CD14-positive monocyte (primary cell): ENCODE measurements at regions not wholly inside any gene's neighbourhood (a gene's known extent, or its start where the extent isn't known, plus 50 kb on each side); places are given as distances from the start of the nearest gene placed in this dataset.

ENCODE experiments used
- DNase-seq, 3 donors: peaks; one replicate each; pipeline ENCODE4 v3.0.0-alpha.2; 2011 to 2022
- H2AFZ ChIP-seq: 2 replicates; pipeline ENCODE4 v1.6.0; 2012; ENCODE audit warnings: mild to moderate bottlenecking, low read depth, low read length, inconsistent platforms; ENCODE audit not compliant: insufficient read depth, poor library complexity, severe bottlenecking
- H3K27ac ChIP-seq, 2 donors: 1 replicate in 1 of 2; 2 replicates in 1 of 2; pipeline ENCODE4 v1.5.1; 2012 to 2013; ENCODE audit warnings: low read length in 2 of 2, control low read depth in 1 of 2, inconsistent platforms in 1 of 2, low read depth in 1 of 2, mild to moderate bottlenecking in 1 of 2
- H3K27me3 ChIP-seq, 2 donors: one replicate each; pipeline versions ENCODE4 v1.6.0 to v1.6.1; 2011 to 2013; ENCODE audit warnings: low read length in 2 of 2; ENCODE audit not compliant: control insufficient read depth in 2 of 2, insufficient read depth in 2 of 2
- H3K36me3 ChIP-seq, 2 donors: replicated peaks in 1 of 2; 1 replicate in 1 of 2; 2 replicates in 1 of 2; pipeline versions ENCODE4 v1.5.1 to v1.6.1; 2012 to 2013; ENCODE audit warnings: low read length in 2 of 2, control low read depth in 1 of 2, inconsistent platforms in 1 of 2, mild to moderate bottlenecking in 1 of 2; ENCODE audit not compliant: insufficient read depth in 2 of 2, control insufficient read depth in 1 of 2
- H3K4me1 ChIP-seq, 2 donors: 1 replicate in 1 of 2; 2 replicates in 1 of 2; pipeline versions ENCODE4 v1.5.1 to v1.6.1; 2012 to 2013; ENCODE audit warnings: low read length in 2 of 2, control low read depth in 1 of 2, inconsistent platforms in 1 of 2, mild to moderate bottlenecking in 1 of 2, moderate library complexity in 1 of 2; ENCODE audit not compliant: insufficient read depth in 2 of 2, control insufficient read depth in 1 of 2
- H3K4me2 ChIP-seq: replicated peaks from 2 replicates; pipeline ENCODE3; 2012; ENCODE audit warnings: low read length, moderate library complexity, mild to moderate bottlenecking; ENCODE audit not compliant: poor library complexity, severe bottlenecking; ENCODE audit errors: extremely low read depth
- H3K4me3 ChIP-seq, 3 experiments: fragments of 200-600 bp in 1 of 3; sonication (generic) in 1 of 3; replicated peaks in 1 of 3; 1 replicate in 2 of 3; 2 replicates in 1 of 3; pipeline ENCODE4 v1.5.1; 2011 to 2013; ENCODE audit warnings: low read length in 3 of 3, mild to moderate bottlenecking in 3 of 3, control low read depth in 2 of 3, low read depth in 2 of 3, inconsistent platforms in 1 of 3, moderate library complexity in 1 of 3
- H3K79me2 ChIP-seq: 2 replicates; pipeline ENCODE4 v1.6.0; 2012; ENCODE audit warnings: mild to moderate bottlenecking, control low read depth, inconsistent platforms, low read length, moderate library complexity; ENCODE audit not compliant: insufficient read depth
- H3K9ac ChIP-seq: 2 replicates; pipeline ENCODE4 v1.6.0; 2017; ENCODE audit warnings: low read length, mild to moderate bottlenecking; ENCODE audit not compliant: insufficient read depth, poor library complexity, severe bottlenecking
- H3K9me3 ChIP-seq, 2 donors: replicated peaks in 1 of 2; 1 replicate in 1 of 2; 2 replicates in 1 of 2; pipeline versions ENCODE4 v1.5.1 to v1.6.1; 2012 to 2013; ENCODE audit warnings: low read length in 2 of 2, control low read depth in 1 of 2; ENCODE audit not compliant: control insufficient read depth in 1 of 2, insufficient read depth in 1 of 2
- H4K20me1 ChIP-seq: 2 replicates; pipeline ENCODE4 v1.6.0; 2012; ENCODE audit warnings: mild to moderate bottlenecking, low read length, control low read depth, moderate library complexity; ENCODE audit not compliant: insufficient read depth
- H3K27ac Mint-ChIP-seq, 7 donors: one replicate each; pipeline ENCODE4 v1.8.0; 2020; ENCODE audit warnings: mild to moderate bottlenecking in 7 of 7, mixed read lengths in 7 of 7, moderate library complexity in 6 of 7, inconsistent platforms in 2 of 7
- H3K27me3 Mint-ChIP-seq, 3 donors: one replicate each; pipeline ENCODE4 v1.8.0; 2021 to 2022; ENCODE audit warnings: low read depth in 3 of 3, mild to moderate bottlenecking in 3 of 3, mixed read lengths in 3 of 3, moderate library complexity in 3 of 3, inconsistent platforms in 1 of 3
- H3K36me3 Mint-ChIP-seq, 2 donors: one replicate each; pipeline ENCODE4 v1.8.0; 2020; ENCODE audit warnings: mixed read lengths in 2 of 2, inconsistent platforms in 1 of 2, mild to moderate bottlenecking in 1 of 2
- H3K4me1 Mint-ChIP-seq: one replicate; pipeline ENCODE4 v1.8.0; 2020; ENCODE audit warnings: mild to moderate bottlenecking, mixed read lengths
- H3K4me3 Mint-ChIP-seq, 2 donors: one replicate each; pipeline ENCODE4 v1.8.0; 2020; ENCODE audit warnings: mild to moderate bottlenecking in 2 of 2, mixed read lengths in 2 of 2, moderate library complexity in 1 of 2
- H3K9me3 Mint-ChIP-seq, 7 donors: one replicate each; pipeline ENCODE4 v1.8.0; 2020 to 2022; ENCODE audit warnings: mixed read lengths in 7 of 7, mild to moderate bottlenecking in 6 of 7, moderate library complexity in 6 of 7, inconsistent platforms in 2 of 7
- WGBS: methylation state at CpG from one replicate; pipeline ENCODE4 v1.1.5; 2013; ENCODE audit warnings: missing lambda C conversion rate; ENCODE audit not compliant: insufficient coverage; 5-methylcytosine and 5-hydroxymethylcytosine counted together
- intact Hi-C, 2 donors: fragments of 100-400 bp; cut with micrococcal nuclease; formaldehyde crosslinking; loops; one replicate each; pipeline versions ENCODE4 v1.15.0 to v1.15.1; 2023
- TF ChIP-seq, protein P1 (sequence below): fragments of 200-600 bp; IDR thresholded peaks from one replicate; pipeline ENCODE4 v1.8.0; 2022; ENCODE audit warnings: antibody characterized with exemption, mild to moderate bottlenecking

GRCh38 chr22:27193215-27193614 lies 535.8 kb downstream of the MIAT start:
- Histone ChIP-seq H3K9me3 (peaks cover 0 to 8% of the 10 kb centered on the region in 2 donors), H3K79me2 (no peaks in the 10 kb centered on the region), H3K9ac (no peak overlapping the region), H3K4me2 (no peak overlapping the region), H3K27me3 (no peaks in the 10 kb centered on the region), H3K4me1 (no peaks in the 10 kb centered on the region), H3K4me3 (no peak overlapping the region), H3K27ac (no peak overlapping the region), H3K36me3 (no peaks in the 10 kb centered on the region), H2AFZ (no peak overlapping the region), H4K20me1 (no peaks in the 10 kb centered on the region)
- DNase-seq: no peak
- H3K9me3 Mint-ChIP-seq: peaks cover 7 to 17% (median 12%) of the 10 kb centered on the region in 7 donors
- WGBS: 92% methylated on average over 4 of the region's 6 CpGs
- H3K27me3 Mint-ChIP-seq: peaks cover 2 to 14% (median 12%) of the 10 kb centered on the region in 3 donors
- no peak overlapping the region for H3K27ac Mint-ChIP-seq
- intact Hi-C loops: no loop called here
- H3K4me3 Mint-ChIP-seq: no peak overlapping the region
- no peaks in the 10 kb centered on the region for H3K36me3 Mint-ChIP-seq
- TF ChIP-seq, protein P1, sequence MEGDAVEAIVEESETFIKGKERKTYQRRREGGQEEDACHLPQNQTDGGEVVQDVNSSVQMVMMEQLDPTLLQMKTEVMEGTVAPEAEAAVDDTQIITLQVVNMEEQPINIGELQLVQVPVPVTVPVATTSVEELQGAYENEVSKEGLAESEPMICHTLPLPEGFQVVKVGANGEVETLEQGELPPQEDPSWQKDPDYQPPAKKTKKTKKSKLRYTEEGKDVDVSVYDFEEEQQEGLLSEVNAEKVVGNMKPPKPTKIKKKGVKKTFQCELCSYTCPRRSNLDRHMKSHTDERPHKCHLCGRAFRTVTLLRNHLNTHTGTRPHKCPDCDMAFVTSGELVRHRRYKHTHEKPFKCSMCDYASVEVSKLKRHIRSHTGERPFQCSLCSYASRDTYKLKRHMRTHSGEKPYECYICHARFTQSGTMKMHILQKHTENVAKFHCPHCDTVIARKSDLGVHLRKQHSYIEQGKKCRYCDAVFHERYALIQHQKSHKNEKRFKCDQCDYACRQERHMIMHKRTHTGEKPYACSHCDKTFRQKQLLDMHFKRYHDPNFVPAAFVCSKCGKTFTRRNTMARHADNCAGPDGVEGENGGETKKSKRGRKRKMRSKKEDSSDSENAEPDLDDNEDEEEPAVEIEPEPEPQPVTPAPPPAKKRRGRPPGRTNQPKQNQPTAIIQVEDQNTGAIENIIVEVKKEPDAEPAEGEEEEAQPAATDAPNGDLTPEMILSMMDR: no peak
- H3K4me1 Mint-ChIP-seq: no peaks in the 10 kb centered on the region

DNA sequence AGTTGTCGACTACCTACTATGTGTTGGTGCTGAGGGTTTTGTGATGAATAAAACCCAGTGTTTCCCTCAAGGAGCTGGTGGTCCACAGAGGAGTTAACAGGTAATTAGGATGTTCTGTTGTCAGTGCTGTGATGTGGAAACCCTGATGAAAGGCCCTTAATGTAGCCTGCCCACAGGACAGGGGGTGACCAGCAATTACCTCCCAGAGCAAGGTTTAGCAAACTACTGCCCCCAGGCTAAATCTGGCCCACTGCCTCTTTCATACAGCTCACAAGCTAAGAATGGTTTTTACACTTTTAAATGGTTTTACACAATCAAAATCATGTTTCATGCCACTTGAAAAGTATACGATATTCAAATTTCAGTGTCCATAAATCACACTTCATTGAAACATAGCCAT lies 536.2 kb downstream of the MIAT start:
- H4K20me1 ChIP-seq: no peaks in the 10 kb centered on the region
- no peaks in the 10 kb centered on the region for H3K27me3 ChIP-seq
- DNase-seq: no peak
- no peak overlapping the region for H2AFZ ChIP-seq
- H3K9me3 ChIP-seq: peaks cover 0 to 8% of the 10 kb centered on the region in 2 donors
- H3K36me3 ChIP-seq: no peaks in the 10 kb centered on the region
- no peak overlapping the region for H3K27ac ChIP-seq
- no peaks in the 10 kb centered on the region for H3K4me1 ChIP-seq
- H3K9ac ChIP-seq: no peak overlapping the region
- no peak overlapping the region for H3K27ac Mint-ChIP-seq
- H3K9me3 Mint-ChIP-seq: peaks cover 7 to 17% (median 10%) of the 10 kb centered on the region in 7 donors
- no peaks in the 10 kb centered on the region for H3K4me1 Mint-ChIP-seq
- intact Hi-C loops: no loop called here
- no peaks in the 10 kb centered on the region for H3K79me2 ChIP-seq
- TF ChIP-seq, protein P1: no peak
- peaks cover 2 to 13% (median 13%) of the 10 kb centered on the region in 3 donors for H3K27me3 Mint-ChIP-seq
- no peak overlapping the region for H3K4me3 Mint-ChIP-seq
- 75% methylated on average over 1 of the region's 2 CpGs for WGBS
- no peak overlapping the region for H3K4me3 ChIP-seq
- H3K4me2 ChIP-seq: no peak overlapping the region
- no peaks in the 10 kb centered on the region for H3K36me3 Mint-ChIP-seq
